ENCODE measurements at regions not wholly inside any gene's neighbourhood (a gene's known extent, or its start where the extent isn't known, plus 50 kb on each side); places are given as distances from the start of the nearest gene placed in this dataset.

- Histone ChIP-seq H3K4me3 (ENCODE audit: low read length) (no peak overlapping the region), H3K9me2 (replicated peaks; ENCODE audit: control insufficient read depth, low read length) (no peaks in the 10 kb centered on the region), H3K4me1 (ENCODE audit: control insufficient read depth, low read length) (no peaks in the 10 kb centered on the region), H3K9me3 (ENCODE audit: control insufficient read depth, insufficient read depth, low read length) (no peaks in the 10 kb centered on the region), H3K27me3 (ENCODE audit: control insufficient read depth, low read length) (no peaks in the 10 kb centered on the region), H4K20me1 (ENCODE audit: control insufficient read depth, insufficient read depth, low read depth, low read length) (no peaks in the 10 kb centered on the region), H3K4me2 (ENCODE audit: low read length) (no peak overlapping the region), H3F3A (ENCODE audit: control insufficient read depth, insufficient read depth) (no peaks in the 10 kb centered on the region), H3K79me2 (ENCODE audit: control insufficient read depth, low read length) (no peaks in the 10 kb centered on the region), H3K27ac (ENCODE audit: low read depth, low read length) (no peak overlapping the region), H3K36me3 (ENCODE audit: control insufficient read depth, low read length) (no peaks in the 10 kb centered on the region)
- TF ChIP-seq, protein P1, sequence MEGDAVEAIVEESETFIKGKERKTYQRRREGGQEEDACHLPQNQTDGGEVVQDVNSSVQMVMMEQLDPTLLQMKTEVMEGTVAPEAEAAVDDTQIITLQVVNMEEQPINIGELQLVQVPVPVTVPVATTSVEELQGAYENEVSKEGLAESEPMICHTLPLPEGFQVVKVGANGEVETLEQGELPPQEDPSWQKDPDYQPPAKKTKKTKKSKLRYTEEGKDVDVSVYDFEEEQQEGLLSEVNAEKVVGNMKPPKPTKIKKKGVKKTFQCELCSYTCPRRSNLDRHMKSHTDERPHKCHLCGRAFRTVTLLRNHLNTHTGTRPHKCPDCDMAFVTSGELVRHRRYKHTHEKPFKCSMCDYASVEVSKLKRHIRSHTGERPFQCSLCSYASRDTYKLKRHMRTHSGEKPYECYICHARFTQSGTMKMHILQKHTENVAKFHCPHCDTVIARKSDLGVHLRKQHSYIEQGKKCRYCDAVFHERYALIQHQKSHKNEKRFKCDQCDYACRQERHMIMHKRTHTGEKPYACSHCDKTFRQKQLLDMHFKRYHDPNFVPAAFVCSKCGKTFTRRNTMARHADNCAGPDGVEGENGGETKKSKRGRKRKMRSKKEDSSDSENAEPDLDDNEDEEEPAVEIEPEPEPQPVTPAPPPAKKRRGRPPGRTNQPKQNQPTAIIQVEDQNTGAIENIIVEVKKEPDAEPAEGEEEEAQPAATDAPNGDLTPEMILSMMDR (IDR thresholded peaks at IDR 0.05; ENCODE audit: low read depth, low read length, poor library complexity, severe bottlenecking): no peak
- no peak for TF ChIP-seq EZH2phosphoT487 (IDR thresholded peaks at IDR 0.05; ENCODE audit: borderline replicate concordance, low read length)
Measured at GRCh38 chr19:30161021-30161655, 211.0 kb upstream of the ZNF536 start.

DNA sequence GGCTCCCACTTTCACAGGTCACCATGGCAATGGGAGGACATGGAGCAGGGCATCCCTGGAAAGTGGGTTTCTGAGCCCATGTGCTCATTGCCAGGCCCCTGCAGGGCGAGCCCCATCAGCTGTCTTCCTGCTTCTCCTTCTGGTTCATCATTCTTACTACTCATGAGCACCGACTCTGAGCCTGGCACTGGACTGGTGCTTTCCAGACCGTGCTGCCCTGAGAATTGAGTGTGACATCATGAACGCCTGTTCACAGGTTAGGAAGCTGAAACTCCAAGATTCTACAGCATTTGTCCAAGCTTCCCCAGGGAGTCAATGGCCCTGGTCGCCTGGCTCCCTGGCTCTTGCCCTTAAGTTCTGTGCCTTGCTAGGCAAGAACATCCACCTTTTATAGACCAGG is 210.4 kb upstream of the ZNF536 start:
- Histone ChIP-seq H3F3A (ENCODE audit: control insufficient read depth, insufficient read depth) (no peaks in the 10 kb centered on the region), H4K20me1 (ENCODE audit: control insufficient read depth, insufficient read depth, low read depth, low read length) (no peaks in the 10 kb centered on the region), H3K9me2 (replicated peaks; ENCODE audit: control insufficient read depth, low read length) (no peaks in the 10 kb centered on the region), H3K4me2 (ENCODE audit: low read length) (no peak overlapping the region), H3K27ac (ENCODE audit: low read depth, low read length) (no peak overlapping the region), H3K9me3 (ENCODE audit: control insufficient read depth, insufficient read depth, low read length) (no peaks in the 10 kb centered on the region), H3K36me3 (ENCODE audit: control insufficient read depth, low read length) (no peaks in the 10 kb centered on the region), H3K4me3 (ENCODE audit: low read length) (no peak overlapping the region), H3K27me3 (ENCODE audit: control insufficient read depth, low read length) (no peaks in the 10 kb centered on the region), H3K4me1 (ENCODE audit: control insufficient read depth, low read length) (no peaks in the 10 kb centered on the region), H3K79me2 (ENCODE audit: control insufficient read depth, low read length) (no peaks in the 10 kb centered on the region)
- TF ChIP-seq, protein P1 (IDR thresholded peaks at IDR 0.05; ENCODE audit: low read depth, low read length, poor library complexity, severe bottlenecking): no peak
- no peak for TF ChIP-seq EZH2phosphoT487 (IDR thresholded peaks at IDR 0.05; ENCODE audit: borderline replicate concordance, low read length)

DNA sequence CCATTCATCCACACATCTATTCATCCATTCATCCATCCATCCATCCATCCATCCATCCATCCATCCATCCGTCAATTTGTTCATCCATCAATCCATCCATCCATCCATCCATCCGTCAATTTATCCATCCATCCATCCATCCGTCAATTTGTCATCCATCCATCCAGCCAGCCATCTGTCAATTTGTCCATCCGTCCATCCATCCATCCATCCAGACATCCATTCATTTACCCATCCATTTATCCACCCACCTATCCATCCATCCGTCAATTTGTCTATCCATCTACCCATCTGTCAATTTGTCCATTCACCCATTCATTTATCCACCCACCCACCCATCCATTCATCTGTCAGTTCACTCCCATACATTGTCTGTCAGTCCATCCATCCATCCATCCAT is 209.5 kb upstream of the ZNF536 start:
- Histone ChIP-seq H3K4me1 (ENCODE audit: control insufficient read depth, low read length) (no peaks in the 10 kb centered on the region), H3K4me2 (ENCODE audit: low read length) (no peak overlapping the region)

More for the DNA sequence above, 209.5 kb upstream of the ZNF536 start:
- H3K4me3 ChIP-seq (ENCODE audit: low read length): no peak overlapping the region
- H3K36me3 ChIP-seq (ENCODE audit: control insufficient read depth, low read length): no peaks in the 10 kb centered on the region
- no peaks in the 10 kb centered on the region for H3K9me2 ChIP-seq (replicated peaks; ENCODE audit: control insufficient read depth, low read length)
- no peaks in the 10 kb centered on the region for H3K79me2 ChIP-seq (ENCODE audit: control insufficient read depth, low read length)
- no peaks in the 10 kb centered on the region for H3K9me3 ChIP-seq (ENCODE audit: control insufficient read depth, insufficient read depth, low read length)
- no peaks in the 10 kb centered on the region for H4K20me1 ChIP-seq (ENCODE audit: control insufficient read depth, insufficient read depth, low read depth, low read length)
- no peaks in the 10 kb centered on the region for H3K27me3 ChIP-seq (ENCODE audit: control insufficient read depth, low read length)
- H3K27ac ChIP-seq (ENCODE audit: low read depth, low read length): no peak overlapping the region
- no peak for TF ChIP-seq EZH2phosphoT487 (IDR thresholded peaks at IDR 0.05; ENCODE audit: borderline replicate concordance, low read length)
- TF ChIP-seq, protein P1 (IDR thresholded peaks at IDR 0.05; ENCODE audit: low read depth, low read length, poor library complexity, severe bottlenecking): no peak
- no peaks in the 10 kb centered on the region for H3F3A ChIP-seq (ENCODE audit: control insufficient read depth, insufficient read depth)

All from DOHH2 (cell line).